ENCODE measurements at regions not wholly inside any gene's neighbourhood (a gene's known extent, or its start where the extent isn't known, plus 50 kb on each side); places are given as distances from the start of the nearest gene placed in this dataset.

GRCh38 chr20:2220298-2220697 lies 75.5 kb upstream of the TGM3 start:
- no peak for TF ChIP-seq CTCF (IDR thresholded peaks at IDR 0.05; ENCODE audit: low read length)
- TF ChIP-seq EZH2 (optimal IDR thresholded peaks at IDR 0.05; ENCODE audit: low read depth, low read length): no peak
